HEK293 (cell line): ENCODE measurements at regions not wholly inside any gene's neighbourhood (a gene's known extent, or its start where the extent isn't known, plus 50 kb on each side); places are given as distances from the start of the nearest gene placed in this dataset.

Experiments used
- CTCF ChIP-seq: fragments of 450-650 bp; formaldehyde crosslinking; IDR thresholded peaks from 2 replicates; pipeline ENCODE4 v1.5.1; 2016; ENCODE audit warnings: missing biosample characterization, missing genetic modification characterization
- KLF7 ChIP-seq: fragments of 450-650 bp; formaldehyde crosslinking; IDR thresholded peaks from 2 replicates; pipeline ENCODE4 v1.5.1; 2016; ENCODE audit warnings: missing biosample characterization, missing genetic modification characterization, borderline replicate concordance
- ZBTB7A ChIP-seq: fragments of 450-650 bp; formaldehyde crosslinking; IDR thresholded peaks from 2 replicates; pipeline ENCODE4 v1.5.1; 2016; ENCODE audit warnings: low read depth, missing biosample characterization, missing genetic modification characterization
- ZNF10 ChIP-seq: fragments of 450-650 bp; formaldehyde crosslinking; IDR thresholded peaks from 2 replicates; pipeline ENCODE4 v1.5.1; 2017; ENCODE audit warnings: missing biosample characterization, missing genetic modification characterization
- ZNF121 ChIP-seq: fragments of 450-650 bp; formaldehyde crosslinking; IDR thresholded peaks from 2 replicates; pipeline ENCODE4 v1.5.1; 2016; ENCODE audit warnings: missing biosample characterization, missing genetic modification characterization
- ZNF24 ChIP-seq: fragments of 450-650 bp; formaldehyde crosslinking; IDR thresholded peaks from 2 replicates; pipeline ENCODE4 v1.5.1; 2016; ENCODE audit warnings: missing biosample characterization, missing genetic modification characterization
- ZNF311 ChIP-seq: fragments of 450-650 bp; formaldehyde crosslinking; IDR thresholded peaks from 2 replicates; pipeline ENCODE4 v1.5.1; 2017; ENCODE audit warnings: missing biosample characterization, missing genetic modification characterization, borderline replicate concordance
- ZNF624 ChIP-seq: fragments of 450-650 bp; formaldehyde crosslinking; IDR thresholded peaks from 2 replicates; pipeline ENCODE4 v1.5.1; 2017; ENCODE audit warnings: missing biosample characterization, missing genetic modification characterization
- ZNF701 ChIP-seq: fragments of 450-650 bp; formaldehyde crosslinking; IDR thresholded peaks from 2 replicates; pipeline ENCODE4 v1.5.1; 2016; ENCODE audit warnings: missing biosample characterization, missing genetic modification characterization
- ZNF777 ChIP-seq: fragments of 450-650 bp; formaldehyde crosslinking; IDR thresholded peaks from 2 replicates; pipeline ENCODE4 v1.5.1; 2017; ENCODE audit warnings: missing biosample characterization, missing genetic modification characterization, borderline replicate concordance
- ZSCAN5A ChIP-seq: fragments of 450-650 bp; formaldehyde crosslinking; IDR thresholded peaks from 2 replicates; pipeline ENCODE4 v1.5.1; 2016; ENCODE audit warnings: missing biosample characterization, missing genetic modification characterization

- TF ChIP-seq ZNF121 (tag by site-specific recombination) (no peak), ZNF624 (tag by site-specific recombination) (no peak), CTCF (tag by site-specific recombination) (no peak), ZNF24 (tag by site-specific recombination) (no peak), ZNF701 (tag by site-specific recombination) (no peak), KLF7 (tag by site-specific recombination) (no peak), ZNF311 (tag by site-specific recombination) (no peak), ZBTB7A (no peak), ZSCAN5A (tag by site-specific recombination) (no peak), ZNF777 (tag by site-specific recombination) (no peak), ZNF10 (tag by site-specific recombination) (no peak)
Observed at GRCh38 chr4:170887396-170887795, 797.6 kb upstream of the AADAT start.
